ENCODE measurements at regions not wholly inside any gene's neighbourhood (a gene's known extent, or its start where the extent isn't known, plus 50 kb on each side); places are given as distances from the start of the nearest gene placed in this dataset.

DNA sequence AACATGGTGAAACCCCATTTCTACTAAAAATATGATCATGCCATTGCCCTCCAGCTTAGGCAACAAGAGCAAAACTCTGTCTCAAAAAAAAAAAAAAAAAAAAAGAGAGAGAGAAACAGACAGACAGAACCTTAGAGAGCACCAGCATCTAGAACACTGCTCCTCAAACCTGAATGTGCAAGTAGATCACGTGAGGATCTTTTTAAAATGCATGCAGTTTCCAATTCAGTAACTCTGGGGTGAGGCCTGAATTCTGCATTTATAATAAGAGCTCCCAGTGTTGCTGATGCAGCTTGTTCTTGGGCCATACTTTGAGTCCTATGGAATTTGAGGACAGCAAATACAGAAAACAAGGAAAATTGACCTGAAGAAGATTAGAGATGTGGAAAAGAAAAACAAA lies 218.3 kb downstream of the ALDH8A1 start:
- no peak overlapping the region for H3K27ac ChIP-seq
- ChIA-PET POLR2A (ENCODE audit: low non-redundant PET) (no interaction called here), CTCF (no interaction called here)
- TF ChIP-seq CTCF (conservative IDR thresholded peaks at IDR 0.05; ENCODE audit: low read depth) = no peak
- no peak for DNase-seq (ENCODE audit: low spot score)

DNA sequence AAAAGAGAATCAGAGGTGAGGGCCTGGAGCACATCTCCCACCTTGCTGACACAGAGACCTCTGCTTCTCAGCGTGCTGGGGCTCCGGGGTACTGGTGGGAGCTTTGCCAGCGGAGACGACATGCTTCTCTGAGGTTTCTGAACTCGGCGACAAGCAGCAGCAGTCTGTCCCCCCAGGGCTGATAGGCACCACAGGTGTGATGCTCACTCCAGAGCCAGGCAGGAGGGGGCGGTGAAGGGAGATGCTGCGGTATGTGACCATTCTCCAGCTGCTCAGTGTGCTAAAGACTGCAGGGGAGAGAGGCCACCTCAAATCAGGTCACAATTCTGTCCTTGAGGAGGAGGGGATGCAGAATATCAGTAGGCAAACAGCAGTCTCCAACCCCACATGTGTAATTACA lies 219.9 kb downstream of the ALDH8A1 start:
- ChIA-PET CTCF (interaction anchor here (0.6 kb wide), 1 partner anchor 24 kb away, joined by 3 read pairs; no protein-coding TSS in a partner anchor), POLR2A (ENCODE audit: low non-redundant PET) (no interaction called here)
- no peak for DNase-seq (ENCODE audit: low spot score)
- TF ChIP-seq CTCF (conservative IDR thresholded peaks at IDR 0.05; ENCODE audit: low read depth) = no peak
- H3K27ac ChIP-seq = no peak overlapping the region

GRCh38 chr6:134729561-134729960 lies 220.3 kb downstream of the ALDH8A1 start:
- H3K27ac ChIP-seq = no peak overlapping the region
- ChIA-PET CTCF (interaction anchor here (0.6 kb wide), 1 partner anchor 25 kb away, joined by 3 read pairs; no protein-coding TSS in a partner anchor), POLR2A (ENCODE audit: low non-redundant PET) (no interaction called here)
- no peak for TF ChIP-seq CTCF (conservative IDR thresholded peaks at IDR 0.05; ENCODE audit: low read depth)
- DNase-seq (ENCODE audit: low spot score) = no peak

GRCh38 chr6:134727081-134727480 lies 222.8 kb downstream of the ALDH8A1 start:
- POLR2A ChIA-PET (ENCODE audit: low non-redundant PET) = no interaction called here
- no peak overlapping the region for H3K27ac ChIP-seq
- CTCF ChIA-PET = interaction anchor here (0.7 kb wide), 1 partner anchor 52 kb away, joined by 3 read pairs; no protein-coding TSS in a partner anchor
- no peak for DNase-seq (ENCODE audit: low spot score)
- TF ChIP-seq CTCF (conservative IDR thresholded peaks at IDR 0.05; ENCODE audit: low read depth) = no peak

GRCh38 chr6:134725590-134725989 lies 224.3 kb downstream of the ALDH8A1 start:
- no peak overlapping the region for H3K27ac ChIP-seq
- ChIA-PET POLR2A (ENCODE audit: low non-redundant PET) (no interaction called here), CTCF (interaction anchor here (0.6 kb wide), 1 partner anchor 97 kb away, joined by 3 read pairs; no protein-coding TSS in a partner anchor)
- no peak for DNase-seq (ENCODE audit: low spot score)
- no peak for TF ChIP-seq CTCF (conservative IDR thresholded peaks at IDR 0.05; ENCODE audit: low read depth)

DNA sequence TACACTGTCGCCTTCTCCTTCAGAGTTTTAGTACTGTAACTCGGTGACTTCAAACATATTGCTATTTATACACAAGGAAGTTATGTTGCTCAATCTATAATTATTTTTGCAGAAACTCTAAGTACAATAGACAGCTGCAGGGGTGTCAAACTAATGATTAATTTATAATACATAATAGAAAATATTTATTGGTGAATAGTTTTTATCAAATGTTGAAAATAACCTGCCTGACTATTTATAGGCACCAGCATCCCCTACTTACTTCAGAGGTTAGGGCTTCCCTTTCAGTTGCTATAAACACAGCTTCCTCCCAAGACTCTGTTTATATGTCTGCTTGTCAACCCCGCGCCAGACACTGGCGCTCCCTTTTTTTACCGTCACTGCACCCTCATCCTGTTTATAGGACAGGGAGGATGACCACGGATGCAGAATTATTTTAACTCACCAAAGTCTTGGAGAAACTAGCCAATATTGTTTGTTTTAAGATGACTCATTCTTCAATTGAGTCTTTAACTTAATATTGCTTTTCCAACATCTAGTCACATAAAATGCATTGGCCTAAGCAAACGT lies 225.0 kb downstream of the ALDH8A1 start:
- no peak for DNase-seq (ENCODE audit: low spot score)
- CTCF ChIA-PET = interaction anchor here (0.6 kb wide), 1 partner anchor 9 kb away, joined by 4 read pairs; no protein-coding TSS in a partner anchor
- TF ChIP-seq CTCF (conservative IDR thresholded peaks at IDR 0.05; ENCODE audit: low read depth) = no peak
- no peak overlapping the region for H3K27ac ChIP-seq
- POLR2A ChIA-PET (ENCODE audit: low non-redundant PET) = no interaction called here
